HFFc6 (cell line): ENCODE measurements at regions not wholly inside any gene's neighbourhood (a gene's known extent, or its start where the extent isn't known, plus 50 kb on each side); places are given as distances from the start of the nearest gene placed in this dataset.
"Not testable (repeated sequence)": the region's sequence is repeated elsewhere in the genome, so short reads cannot be mapped to it uniquely, and the experiment has no call there.

ENCODE experiments used
- DNase-seq: peaks from one replicate; pipeline ENCODE4 v3.0.0-alpha.2; 2018
- H3K27ac Mint-ChIP-seq: 2 replicates; pipeline ENCODE4 v1.8.0; 2020; ENCODE audit warnings: mild to moderate bottlenecking, mixed read lengths
- H3K27me3 Mint-ChIP-seq: 2 replicates; pipeline ENCODE4 v1.8.0; 2021; ENCODE audit warnings: mild to moderate bottlenecking, moderate library complexity, mixed read lengths; ENCODE audit not compliant: insufficient read depth
- H3K36me3 Mint-ChIP-seq: 2 replicates; pipeline ENCODE4 v1.8.0; 2021; ENCODE audit warnings: low read depth, mixed read lengths
- H3K4me1 Mint-ChIP-seq: 2 replicates; pipeline ENCODE4 v1.8.0; 2020; ENCODE audit warnings: low read depth, mixed read lengths
- H3K4me3 Mint-ChIP-seq: 2 replicates; pipeline ENCODE4 v1.8.0; 2020; ENCODE audit warnings: mild to moderate bottlenecking, moderate library complexity, mixed read lengths
- H3K9me3 Mint-ChIP-seq: 2 replicates; pipeline ENCODE4 v1.8.0; 2020; ENCODE audit warnings: mild to moderate bottlenecking, mixed read lengths

GRCh38 chr21:9813894-9814814, 707.2 kb upstream of the TPTE start:
- H3K27me3 Mint-ChIP-seq, H3K36me3 Mint-ChIP-seq, H3K4me1 Mint-ChIP-seq, H3K4me3 Mint-ChIP-seq, DNase-seq, H3K27ac Mint-ChIP-seq: not testable (repeated sequence)
- peaks cover 13% of the 10 kb centered on the region for H3K9me3 Mint-ChIP-seq

- H3K27me3 Mint-ChIP-seq, DNase-seq, H3K36me3 Mint-ChIP-seq, H3K4me1 Mint-ChIP-seq, H3K27ac Mint-ChIP-seq, H3K4me3 Mint-ChIP-seq: not testable (repeated sequence)
- H3K9me3 Mint-ChIP-seq, result peaks cover 17% of the 10 kb centered on the region
Observed at GRCh38 chr21:9815181-9815789, 706.1 kb upstream of the TPTE start.

DNA sequence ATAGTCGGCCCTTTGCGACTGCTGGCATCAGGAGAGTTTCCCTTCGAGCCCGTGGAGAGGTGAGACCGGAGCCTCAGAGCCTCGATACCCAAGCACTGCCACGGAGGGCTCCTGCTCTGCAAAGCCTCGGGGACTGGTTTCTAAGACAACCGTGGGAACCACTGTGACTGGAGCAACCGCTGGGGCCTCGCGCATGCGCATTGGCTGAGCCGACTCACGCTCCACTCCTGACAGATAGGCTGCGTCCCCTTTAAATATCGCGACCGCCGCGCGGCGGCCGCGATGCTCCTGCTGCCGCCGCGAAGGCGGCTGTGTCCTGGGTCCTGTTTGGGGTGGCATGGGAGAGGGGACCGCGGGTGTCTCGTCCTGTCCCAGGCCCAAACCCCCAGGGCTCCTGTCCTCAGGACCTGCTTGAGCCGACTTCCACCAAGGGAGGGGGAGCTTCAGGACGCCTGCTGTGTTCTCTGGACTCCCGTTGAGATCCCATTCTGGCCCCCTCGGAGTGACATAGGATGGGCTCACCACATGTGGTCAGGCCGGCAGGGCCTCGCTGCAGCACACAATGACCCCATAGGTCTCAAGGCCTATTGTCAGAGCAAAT, 704.5 kb upstream of the TPTE start:
- not testable (repeated sequence) for H3K27me3 Mint-ChIP-seq, H3K4me3 Mint-ChIP-seq, H3K4me1 Mint-ChIP-seq, DNase-seq, H3K27ac Mint-ChIP-seq
- peaks cover 10% of the 10 kb centered on the region for H3K36me3 Mint-ChIP-seq
- H3K9me3 Mint-ChIP-seq, result peaks cover 21% of the 10 kb centered on the region

DNA sequence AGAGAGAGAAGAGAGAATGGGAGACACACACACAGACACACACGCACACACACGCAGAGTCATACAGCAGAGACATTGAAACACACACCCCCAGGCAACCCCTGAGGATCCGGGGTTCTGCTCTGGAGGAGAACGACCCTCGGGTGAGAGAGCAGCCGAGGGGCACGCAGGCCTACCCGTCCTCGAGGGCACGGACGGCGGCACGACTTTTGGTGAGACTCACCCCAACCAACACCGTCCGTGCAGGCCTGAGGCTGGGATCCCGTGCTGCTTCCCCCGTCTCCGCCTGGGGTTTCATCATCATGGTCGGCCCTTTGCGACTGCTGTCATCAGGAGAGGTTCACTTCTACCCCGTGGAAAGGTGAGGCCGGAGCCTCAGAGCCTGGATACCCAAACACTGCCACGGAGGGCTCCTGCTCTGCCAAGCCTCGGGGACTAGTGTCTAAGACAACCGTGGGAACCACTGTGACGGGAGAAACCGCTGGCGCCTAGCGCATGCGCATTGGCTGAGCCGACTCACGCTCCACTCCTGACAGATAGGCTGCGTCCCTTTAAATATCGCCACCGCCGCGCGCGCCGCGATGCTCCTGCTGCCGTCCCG, 703.4 kb upstream of the TPTE start:
- H3K27me3 Mint-ChIP-seq, H3K4me1 Mint-ChIP-seq, H3K27ac Mint-ChIP-seq, H3K4me3 Mint-ChIP-seq, DNase-seq: not testable (repeated sequence)
- peaks cover 19% of the 10 kb centered on the region for H3K9me3 Mint-ChIP-seq
- H3K36me3 Mint-ChIP-seq, result peaks cover 10% of the 10 kb centered on the region

DNA sequence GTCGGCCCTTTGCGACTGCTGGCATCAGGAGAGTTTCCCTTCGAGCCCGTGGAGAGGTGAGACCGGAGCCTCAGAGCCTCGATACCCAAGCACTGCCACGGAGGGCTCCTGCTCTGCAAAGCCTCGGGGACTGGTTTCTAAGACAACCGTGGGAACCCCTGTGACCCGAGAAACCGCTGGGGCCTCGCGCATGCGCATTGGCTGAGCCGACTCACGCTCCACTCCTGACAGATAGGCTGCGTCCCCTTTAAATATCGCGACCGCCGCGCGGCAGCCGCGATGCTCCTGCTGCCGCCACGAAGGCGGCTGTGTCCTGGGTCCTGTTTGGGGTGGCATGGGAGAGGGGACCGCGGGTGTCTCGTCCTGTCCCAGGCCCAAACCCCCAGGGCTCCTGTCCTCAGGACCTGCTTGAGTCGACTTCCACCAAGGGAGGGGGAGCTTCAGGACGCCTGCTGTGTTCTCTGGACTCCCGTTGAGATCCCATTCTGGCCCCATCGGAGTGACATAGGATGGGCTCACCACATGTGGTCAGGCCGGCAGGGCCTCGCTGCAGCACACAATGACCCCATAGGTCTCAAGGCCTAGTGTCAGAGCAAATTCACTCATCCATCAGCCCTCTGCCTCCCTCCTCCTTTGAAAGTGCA, 701.7 kb upstream of the TPTE start:
- not testable (repeated sequence) for DNase-seq, H3K4me3 Mint-ChIP-seq, H3K27me3 Mint-ChIP-seq, H3K4me1 Mint-ChIP-seq, H3K27ac Mint-ChIP-seq
- peaks cover 15% of the 10 kb centered on the region for H3K36me3 Mint-ChIP-seq
- H3K9me3 Mint-ChIP-seq, result peaks cover 25% of the 10 kb centered on the region

GRCh38 chr21:9820579-9820978, 700.8 kb upstream of the TPTE start:
- not testable (repeated sequence) for H3K27me3 Mint-ChIP-seq
- peaks cover 15% of the 10 kb centered on the region for H3K36me3 Mint-ChIP-seq

DNA sequence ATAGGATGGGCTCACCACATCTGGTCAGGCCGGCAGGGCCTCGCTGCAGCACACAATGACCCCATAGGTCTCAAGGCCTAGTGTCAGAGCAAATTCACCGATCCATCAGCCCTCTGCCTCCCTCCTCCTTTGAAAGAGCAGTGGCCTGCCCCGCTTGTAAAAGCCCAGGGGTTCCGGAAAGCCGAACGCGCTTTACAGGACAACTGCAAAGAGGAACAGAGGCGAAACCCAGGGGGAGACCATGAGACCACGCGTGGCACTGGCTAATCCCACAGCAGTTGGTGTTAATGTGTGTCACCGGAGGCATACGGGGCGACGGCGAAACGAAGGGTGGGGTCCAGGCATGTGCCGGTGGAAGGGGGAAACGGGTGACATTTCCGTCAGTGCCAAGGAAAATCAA, 699.9 kb upstream of the TPTE start:
- Mint-ChIP-seq H3K36me3 (peaks cover 15% of the 10 kb centered on the region), H3K9me3 (peaks cover 25% of the 10 kb centered on the region)
- not testable (repeated sequence) for H3K4me1 Mint-ChIP-seq, H3K27me3 Mint-ChIP-seq, DNase-seq, H3K27ac Mint-ChIP-seq, H3K4me3 Mint-ChIP-seq

More at GRCh38 chr21:9820579-9820978, 700.8 kb upstream of the TPTE start:
- H3K9me3 Mint-ChIP-seq, result peaks cover 25% of the 10 kb centered on the region
- not testable (repeated sequence) for H3K4me1 Mint-ChIP-seq, H3K27ac Mint-ChIP-seq, H3K4me3 Mint-ChIP-seq, DNase-seq

DNA sequence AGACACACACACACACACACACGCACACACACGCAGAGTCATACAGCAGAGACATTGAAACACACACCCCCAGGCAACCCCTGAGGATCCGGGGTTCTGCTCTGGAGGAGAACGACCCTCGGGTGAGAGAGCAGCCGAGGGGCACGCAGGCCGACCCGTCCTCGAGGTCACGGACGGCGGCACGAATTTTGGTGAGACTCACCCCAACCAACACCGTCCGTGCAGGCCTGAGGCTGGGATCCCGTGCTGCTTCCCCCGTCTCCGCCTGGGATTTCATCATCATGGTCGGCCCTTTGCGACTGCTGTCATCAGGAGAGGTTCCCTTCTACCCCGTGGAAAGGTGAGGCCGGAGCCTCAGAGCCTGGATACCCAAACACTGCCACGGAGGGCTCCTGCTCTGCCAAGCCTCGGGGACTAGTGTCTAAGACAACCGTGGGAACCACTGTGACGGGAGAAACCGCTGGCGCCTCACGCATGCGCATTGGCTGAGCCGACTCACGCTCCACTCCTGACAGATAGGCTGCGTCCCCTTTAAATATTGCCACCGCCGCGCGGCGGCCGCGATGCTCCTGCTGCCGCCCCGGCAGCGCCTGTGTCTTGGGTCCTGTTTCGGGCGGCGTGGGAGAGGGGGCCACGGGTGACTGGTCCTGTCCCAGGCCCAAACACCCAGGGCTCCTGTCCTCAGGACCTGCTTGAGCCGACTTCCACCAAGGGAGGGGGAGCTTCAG, 699.1 kb upstream of the TPTE start:
- H3K9me3 Mint-ChIP-seq, result peaks cover 23% of the 10 kb centered on the region
- peaks cover 15% of the 10 kb centered on the region for H3K36me3 Mint-ChIP-seq
- H3K27ac Mint-ChIP-seq, H3K4me3 Mint-ChIP-seq, H3K27me3 Mint-ChIP-seq, DNase-seq, H3K4me1 Mint-ChIP-seq: not testable (repeated sequence)

DNA sequence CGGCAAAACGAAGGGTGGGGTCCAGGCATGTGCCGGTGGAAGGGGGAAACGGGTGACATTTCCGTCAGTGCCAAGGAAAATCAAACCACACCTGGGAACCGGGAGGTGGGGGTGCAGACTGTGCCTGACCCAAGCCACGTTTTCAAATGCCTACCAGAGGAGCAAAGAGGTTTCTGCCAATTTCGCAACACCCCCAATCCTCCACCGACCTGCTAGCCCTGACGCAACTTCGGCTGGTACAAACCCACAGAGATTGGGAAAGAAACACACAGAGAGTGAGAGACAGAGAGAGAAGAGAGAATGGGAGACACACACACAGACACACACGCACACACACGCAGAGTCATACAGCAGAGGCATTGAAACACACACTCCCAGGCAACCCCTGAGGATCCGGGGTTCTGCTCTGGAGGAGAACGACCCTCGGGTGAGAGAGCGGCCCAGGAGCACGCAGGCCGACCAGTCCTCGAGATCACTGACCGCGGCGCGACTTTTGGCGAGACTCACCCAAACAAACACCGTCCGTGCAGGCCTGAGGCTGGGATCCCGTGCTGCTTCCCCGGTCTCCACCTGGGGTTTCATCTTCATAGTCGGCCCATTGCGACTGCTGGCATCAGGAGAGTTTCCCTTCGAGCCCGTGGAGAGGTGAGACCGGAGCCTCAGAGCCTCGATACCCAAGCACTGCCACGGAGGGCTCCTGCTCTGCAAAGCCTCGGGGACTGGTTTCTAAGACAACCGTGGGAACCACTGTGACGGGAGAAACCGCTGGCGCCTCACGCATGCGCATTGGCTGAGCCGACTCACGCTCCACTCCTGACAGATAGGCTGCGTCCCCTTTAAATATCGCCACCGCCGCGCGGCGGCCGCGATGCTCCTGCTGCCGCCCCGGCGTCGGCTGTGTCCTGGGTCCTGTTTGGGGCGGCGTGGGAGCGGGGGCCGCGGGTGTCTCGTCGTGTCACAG, 697.9 kb upstream of the TPTE start:
- not testable (repeated sequence) for H3K4me3 Mint-ChIP-seq, H3K27me3 Mint-ChIP-seq, DNase-seq, H3K4me1 Mint-ChIP-seq, H3K27ac Mint-ChIP-seq
- Mint-ChIP-seq H3K36me3 (peaks cover 15% of the 10 kb centered on the region), H3K9me3 (peaks cover 21% of the 10 kb centered on the region)

GRCh38 chr21:9830801-9831200, 690.6 kb upstream of the TPTE start:
- not testable (repeated sequence) for DNase-seq, H3K27ac Mint-ChIP-seq, H3K27me3 Mint-ChIP-seq, H3K36me3 Mint-ChIP-seq, H3K9me3 Mint-ChIP-seq, H3K4me1 Mint-ChIP-seq, H3K4me3 Mint-ChIP-seq

GRCh38 chr21:9832751-9833150, 688.6 kb upstream of the TPTE start:
- not testable (repeated sequence) for H3K36me3 Mint-ChIP-seq, H3K4me1 Mint-ChIP-seq, H3K27ac Mint-ChIP-seq, DNase-seq, H3K4me3 Mint-ChIP-seq, H3K27me3 Mint-ChIP-seq
- H3K9me3 Mint-ChIP-seq, result peaks cover 11% of the 10 kb centered on the region

DNA sequence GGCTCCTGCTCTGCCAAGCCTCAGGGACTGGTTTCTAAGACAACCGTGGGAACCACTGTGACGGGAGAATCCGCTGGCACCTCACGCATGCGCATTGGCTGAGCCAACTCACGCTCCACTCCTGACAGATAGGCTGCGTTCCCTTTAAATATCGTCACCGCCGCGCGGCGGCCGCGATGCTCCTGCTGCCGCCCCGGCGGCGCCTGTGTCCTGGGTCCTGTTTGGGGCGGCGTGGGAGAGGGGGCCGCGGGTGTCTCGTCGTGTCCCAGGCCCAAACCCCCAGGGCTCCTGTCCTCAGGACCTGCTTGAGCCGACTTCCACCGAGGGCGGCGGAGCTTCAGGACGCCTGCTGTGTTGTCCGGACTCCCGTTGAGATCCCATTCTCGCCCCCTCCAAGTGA, 684.8 kb upstream of the TPTE start:
- not testable (repeated sequence) for H3K27ac Mint-ChIP-seq, H3K27me3 Mint-ChIP-seq, H3K4me3 Mint-ChIP-seq, DNase-seq, H3K4me1 Mint-ChIP-seq
- peaks cover 46% of the 10 kb centered on the region for H3K9me3 Mint-ChIP-seq
- peaks cover 16% of the 10 kb centered on the region for H3K36me3 Mint-ChIP-seq
